Coronary artery (tissue), 2 donors: ENCODE measurements at regions not wholly inside any gene's neighbourhood (a gene's known extent, or its start where the extent isn't known, plus 50 kb on each side); places are given as distances from the start of the nearest gene placed in this dataset.

Experiments
- DNase-seq: peaks from one replicate; pipeline ENCODE4 v3.0.0-alpha.2; 2017; ENCODE audit warnings: low spot score
- H3K27ac ChIP-seq, 2 donors: fragments of 200-600 bp; sonication (generic); one replicate each; pipeline ENCODE4 v1.5.1; 2016 to 2019
- H3K4me3 ChIP-seq: fragments of 200-600 bp; sonication (generic); 2 replicates; pipeline ENCODE4 v1.5.1; 2016; ENCODE audit warnings: mild to moderate bottlenecking, moderate library complexity
- TF ChIP-seq, protein P1 (sequence below): fragments of 200-600 bp; sonication (generic); IDR thresholded peaks from one replicate; pipeline ENCODE4 v1.5.1; 2019; ENCODE audit warnings: antibody characterized with exemption

DNA sequence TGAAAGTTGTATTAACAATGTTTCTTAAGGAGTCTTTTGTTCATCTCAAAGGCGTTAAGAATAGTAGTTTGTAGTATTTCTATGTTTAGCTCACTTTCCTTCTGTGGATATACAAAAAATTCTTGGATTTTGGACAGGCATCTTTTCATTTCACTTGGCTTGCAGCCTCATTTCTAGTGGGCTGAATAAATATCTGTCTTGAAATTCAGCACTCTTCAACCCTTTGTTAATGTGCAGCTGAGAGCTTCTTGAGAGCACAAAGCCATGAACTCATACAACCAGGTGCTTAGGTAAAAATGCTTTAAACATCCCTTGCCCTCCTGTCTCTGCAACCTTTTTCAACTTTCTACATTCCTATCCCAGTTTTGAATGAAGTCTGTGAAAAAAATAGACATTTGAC is 1003.2 kb downstream of the C4orf33 start:
- no peak overlapping the region for H3K4me3 ChIP-seq
- DNase-seq: no peak
- no peak overlapping the region for H3K27ac ChIP-seq
- TF ChIP-seq, protein P1, sequence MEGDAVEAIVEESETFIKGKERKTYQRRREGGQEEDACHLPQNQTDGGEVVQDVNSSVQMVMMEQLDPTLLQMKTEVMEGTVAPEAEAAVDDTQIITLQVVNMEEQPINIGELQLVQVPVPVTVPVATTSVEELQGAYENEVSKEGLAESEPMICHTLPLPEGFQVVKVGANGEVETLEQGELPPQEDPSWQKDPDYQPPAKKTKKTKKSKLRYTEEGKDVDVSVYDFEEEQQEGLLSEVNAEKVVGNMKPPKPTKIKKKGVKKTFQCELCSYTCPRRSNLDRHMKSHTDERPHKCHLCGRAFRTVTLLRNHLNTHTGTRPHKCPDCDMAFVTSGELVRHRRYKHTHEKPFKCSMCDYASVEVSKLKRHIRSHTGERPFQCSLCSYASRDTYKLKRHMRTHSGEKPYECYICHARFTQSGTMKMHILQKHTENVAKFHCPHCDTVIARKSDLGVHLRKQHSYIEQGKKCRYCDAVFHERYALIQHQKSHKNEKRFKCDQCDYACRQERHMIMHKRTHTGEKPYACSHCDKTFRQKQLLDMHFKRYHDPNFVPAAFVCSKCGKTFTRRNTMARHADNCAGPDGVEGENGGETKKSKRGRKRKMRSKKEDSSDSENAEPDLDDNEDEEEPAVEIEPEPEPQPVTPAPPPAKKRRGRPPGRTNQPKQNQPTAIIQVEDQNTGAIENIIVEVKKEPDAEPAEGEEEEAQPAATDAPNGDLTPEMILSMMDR: no peak

DNA sequence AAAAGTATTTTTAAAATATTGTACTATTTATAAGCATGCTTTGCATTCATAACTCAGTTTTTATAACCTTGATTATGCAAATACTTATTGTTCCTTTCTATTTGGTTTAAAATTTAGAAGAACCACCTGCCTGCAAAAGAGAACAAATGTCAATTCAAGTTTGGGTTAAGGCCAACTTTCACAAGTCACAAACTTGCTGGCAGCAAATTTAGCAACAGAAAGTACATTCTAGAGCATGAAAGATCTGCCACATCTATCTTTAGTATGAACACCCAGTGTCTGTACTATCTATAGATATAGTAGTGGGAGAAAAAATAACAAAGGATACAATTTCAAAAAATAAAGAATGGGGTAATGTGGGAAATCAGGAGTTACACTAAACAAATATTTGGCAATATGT is 1014.2 kb downstream of the C4orf33 start:
- H3K27ac ChIP-seq: no peak overlapping the region
- no peak for DNase-seq
- TF ChIP-seq, protein P1: no peak
- no peak overlapping the region for H3K4me3 ChIP-seq

DNA sequence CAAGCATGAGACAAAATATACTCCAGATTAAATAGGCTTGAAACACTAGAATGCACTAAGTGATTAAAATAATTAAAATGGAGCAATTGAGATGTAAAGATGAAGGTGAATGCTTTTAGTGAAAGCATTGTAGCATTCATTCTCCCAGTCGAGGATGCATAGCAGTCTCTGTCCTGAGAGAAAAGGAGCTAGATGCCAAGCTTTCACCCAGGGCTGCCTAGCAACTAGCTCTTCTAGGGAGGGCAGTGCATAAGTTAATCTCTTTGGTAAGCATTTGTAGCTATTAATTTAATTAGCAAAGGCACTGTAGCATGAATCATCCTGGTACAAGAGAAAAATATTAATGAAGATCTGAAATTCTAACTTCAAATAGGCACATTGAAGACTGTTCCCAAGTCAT is 1014.8 kb downstream of the C4orf33 start:
- no peak overlapping the region for H3K27ac ChIP-seq
- TF ChIP-seq, protein P1: no peak
- no peak overlapping the region for H3K4me3 ChIP-seq
- no peak for DNase-seq

DNA sequence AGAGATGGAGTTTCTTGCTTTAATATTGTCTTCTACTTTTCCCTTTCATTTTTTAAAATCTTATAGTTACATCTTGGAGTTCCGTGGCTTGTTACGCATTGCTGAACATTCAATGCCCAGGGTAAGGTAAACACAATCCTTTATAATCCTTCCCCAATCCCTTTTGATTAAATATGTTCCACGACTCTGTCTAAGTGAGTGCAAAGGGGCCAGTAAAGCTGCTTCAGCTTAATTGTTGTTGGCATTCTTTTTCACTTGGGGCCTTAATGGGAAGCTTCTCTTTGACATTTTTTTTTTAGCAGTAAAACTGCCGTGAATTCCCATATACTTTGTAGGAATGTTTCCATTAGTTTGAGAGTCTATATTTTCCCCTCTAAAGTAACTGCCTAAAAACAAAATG is 1028.1 kb downstream of the C4orf33 start:
- Histone ChIP-seq H3K4me3 (no peak overlapping the region), H3K27ac (no peak overlapping the region)
- TF ChIP-seq, protein P1: no peak
- DNase-seq: no peak

DNA sequence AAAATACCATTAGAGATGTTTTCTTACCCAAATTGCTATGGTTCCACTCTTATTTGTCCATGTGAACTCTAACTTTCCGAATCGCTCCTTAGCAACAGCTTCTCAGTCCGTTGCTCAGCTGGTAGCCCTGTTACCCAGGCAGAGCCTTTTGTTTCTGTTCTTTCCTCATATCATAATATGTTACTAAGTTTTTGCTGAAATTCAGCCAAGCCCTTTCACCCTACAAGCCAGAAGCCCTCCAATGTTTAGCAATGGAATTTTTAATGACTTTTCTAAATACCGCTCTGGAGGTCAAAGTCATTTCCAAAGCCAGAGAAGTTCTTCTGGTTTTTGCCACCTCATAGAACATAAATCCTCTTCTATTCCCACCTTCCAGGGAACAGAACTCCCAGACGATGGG is 1029.5 kb downstream of the C4orf33 start:
- TF ChIP-seq, protein P1: no peak
- DNase-seq: no peak

DNA sequence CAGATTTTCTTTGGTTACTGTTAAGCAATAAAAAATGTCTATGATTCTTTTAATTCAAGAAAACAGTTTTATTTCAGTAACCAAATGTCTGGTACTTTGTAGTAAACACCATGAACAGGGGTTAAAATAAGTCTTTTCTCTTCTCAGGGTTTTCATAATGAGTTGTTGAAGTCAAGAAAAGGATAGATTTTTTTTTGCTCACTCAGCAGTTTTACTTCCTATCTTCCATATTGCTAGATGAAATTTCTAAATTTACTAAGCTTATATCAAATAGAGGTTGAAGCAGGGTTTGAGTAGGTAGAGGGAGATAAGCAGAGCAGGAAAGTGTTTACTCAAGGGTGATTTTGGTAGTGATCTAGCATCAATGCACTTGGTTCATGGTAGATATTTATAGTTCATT is 1031.3 kb downstream of the C4orf33 start:
- no peak for DNase-seq
- no peak overlapping the region for H3K4me3 ChIP-seq
- TF ChIP-seq, protein P1: no peak
- H3K27ac ChIP-seq: no peak overlapping the region

More for the DNA sequence above, 1029.5 kb downstream of the C4orf33 start:
- Histone ChIP-seq H3K4me3 (no peak overlapping the region), H3K27ac (no peak overlapping the region)

DNA sequence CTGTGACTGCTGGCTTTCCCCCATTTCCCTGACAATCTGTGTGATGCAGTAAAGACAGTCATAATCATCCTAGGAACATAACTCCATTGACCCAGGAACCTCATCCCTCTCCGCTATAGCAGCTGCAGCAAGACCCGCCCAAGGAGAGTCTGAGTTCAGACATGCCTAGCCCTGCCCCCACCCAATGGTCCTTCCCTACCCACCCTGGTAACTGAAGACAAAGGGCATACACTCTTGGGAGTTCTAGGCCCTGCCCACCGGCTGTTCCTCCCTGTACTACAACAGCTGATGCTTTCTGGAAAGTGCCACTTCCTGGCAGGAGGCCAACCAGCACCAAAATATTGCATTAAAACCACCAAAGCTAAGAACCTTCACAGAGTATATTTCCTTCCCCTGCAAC is 1035.6 kb downstream of the C4orf33 start:
- DNase-seq: no peak
- TF ChIP-seq, protein P1: no peak
- no peak overlapping the region for H3K27ac ChIP-seq
- no peak overlapping the region for H3K4me3 ChIP-seq
